Activated CD8-positive, alpha-beta memory T cell treated with anti-CD3 and anti-CD28 coated beads, Interleukin-2, amount 50 U/mL, for 1 hour (primary cell): ENCODE measurements at regions not wholly inside any gene's neighbourhood (a gene's known extent, or its start where the extent isn't known, plus 50 kb on each side); places are given as distances from the start of the nearest gene placed in this dataset.

ENCODE experiments used
- DNase-seq: peaks from one replicate; pipeline ENCODE4 v3.0.0-alpha.2; 2020; ENCODE audit errors: extremely low read depth

- no peak for DNase-seq
Measured at GRCh38 chr4:152021788-152022438, 261.1 kb upstream of the GATB start.

- no peak for DNase-seq
Measured at GRCh38 chr4:152020073-152020472, 259.3 kb upstream of the GATB start.

- no peak for DNase-seq
Measured at GRCh38 chr4:152016303-152016620, 255.5 kb upstream of the GATB start.

- no peak for DNase-seq
Measured at GRCh38 chr4:152015597-152016302, 254.9 kb upstream of the GATB start.

- DNase-seq, result no peak
Measured at GRCh38 chr4:152014280-152014679, 253.5 kb upstream of the GATB start.

GRCh38 chr4:152011469-152011868, 250.7 kb upstream of the GATB start:
- DNase-seq, result no peak

- no peak for DNase-seq
Measured at GRCh38 chr4:152010710-152011079, 249.9 kb upstream of the GATB start.

GRCh38 chr4:152009983-152010709, 249.3 kb upstream of the GATB start:
- no peak for DNase-seq

GRCh38 chr4:152009031-152009670, 248.3 kb upstream of the GATB start:
- no peak for DNase-seq

GRCh38 chr4:152007111-152007510, 246.3 kb upstream of the GATB start:
- no peak for DNase-seq

- DNase-seq, result no peak
Measured at GRCh38 chr4:152004801-152005200, 244.0 kb upstream of the GATB start.

- no peak for DNase-seq
Measured at GRCh38 chr4:152000518-152000917, 239.7 kb upstream of the GATB start.

- no peak for DNase-seq
Measured at GRCh38 chr4:151998723-151999122, 237.9 kb upstream of the GATB start.

- DNase-seq, result no peak
Measured at GRCh38 chr4:151997461-151997860, 236.7 kb upstream of the GATB start.

GRCh38 chr4:151994429-151994828, 233.6 kb upstream of the GATB start:
- no peak for DNase-seq

GRCh38 chr4:151993521-151993920, 232.7 kb upstream of the GATB start:
- DNase-seq, result no peak

- DNase-seq, result no peak
Measured at GRCh38 chr4:151992332-151993154, 231.7 kb upstream of the GATB start.

GRCh38 chr4:151991884-151992167, 231.0 kb upstream of the GATB start:
- no peak for DNase-seq

GRCh38 chr4:151991001-151991883, 230.4 kb upstream of the GATB start:
- DNase-seq, result no peak

- no peak for DNase-seq
Measured at GRCh38 chr4:151990201-151990600, 229.4 kb upstream of the GATB start.

- DNase-seq, result no peak
Measured at GRCh38 chr4:151988591-151988990, 227.8 kb upstream of the GATB start.
